ENCODE measurements at regions not wholly inside any gene's neighbourhood (a gene's known extent, or its start where the extent isn't known, plus 50 kb on each side); places are given as distances from the start of the nearest gene placed in this dataset.

GRCh38 chr3:55160241-55160983 lies 232.6 kb upstream of the LRTM1 start:
- Histone ChIP-seq H3K9me3 (no peaks in the 10 kb centered on the region), H3K4me2 (no peak overlapping the region), H3K27ac (no peak overlapping the region), H3K4me1 (no peaks in the 10 kb centered on the region), H3K4me3 (no peak overlapping the region)
- ChIA-PET CTCF (no interaction called here), POLR2A (interaction anchor here (0.5 kb wide), 1 partner anchor 98 kb away, joined by 4 read pairs; no protein-coding TSS in a partner anchor)
- ATAC-seq (no peak), FAIRE-seq (no peak), DNase-seq (ENCODE audit: low read depth in 1 of 2, low spot score in 1 of 2) (peak in 1 of 2 experiments; percentile 1)
- TF ChIP-seq EHMT2 (IDR thresholded peaks at IDR 0.05; ENCODE audit: low read depth) (no peak), HEYL (CRISPR knock-in tag; IDR thresholded peaks at IDR 0.05) (no peak), ZNF302 (CRISPR knock-in tag; IDR thresholded peaks at IDR 0.05) (no peak), HOXB5 (CRISPR knock-in tag; IDR thresholded peaks at IDR 0.05) (no peak), RFX5 (IDR thresholded peaks at IDR 0.05) (no peak), HOXB13 (CRISPR knock-in tag; IDR thresholded peaks at IDR 0.05; ENCODE audit: low read depth) (no peak), HOXA7 (CRISPR knock-in tag; IDR thresholded peaks at IDR 0.05) (no peak), JUN (IDR thresholded peaks at IDR 0.05) (no peak), NPAS2 (CRISPR knock-in tag; IDR thresholded peaks at IDR 0.05; ENCODE audit: borderline replicate concordance) (no peak), MAFK (IDR thresholded peaks at IDR 0.05; ENCODE audit: partially characterized antibody) (no peak), PHF8 (IDR thresholded peaks at IDR 0.05; ENCODE audit: borderline replicate concordance, low read depth) (no peak), CHD4 (IDR thresholded peaks at IDR 0.05; ENCODE audit: borderline replicate concordance) (no peak), ZSCAN20 (CRISPR knock-in tag; IDR thresholded peaks at IDR 0.05) (no peak), HMGXB4 (CRISPR knock-in tag; IDR thresholded peaks at IDR 0.05; ENCODE audit: borderline replicate concordance) (no peak), ESRRA (IDR thresholded peaks at IDR 0.05; ENCODE audit: borderline replicate concordance, low read length) (no peak)
- TF ChIP-seq, protein P1, sequence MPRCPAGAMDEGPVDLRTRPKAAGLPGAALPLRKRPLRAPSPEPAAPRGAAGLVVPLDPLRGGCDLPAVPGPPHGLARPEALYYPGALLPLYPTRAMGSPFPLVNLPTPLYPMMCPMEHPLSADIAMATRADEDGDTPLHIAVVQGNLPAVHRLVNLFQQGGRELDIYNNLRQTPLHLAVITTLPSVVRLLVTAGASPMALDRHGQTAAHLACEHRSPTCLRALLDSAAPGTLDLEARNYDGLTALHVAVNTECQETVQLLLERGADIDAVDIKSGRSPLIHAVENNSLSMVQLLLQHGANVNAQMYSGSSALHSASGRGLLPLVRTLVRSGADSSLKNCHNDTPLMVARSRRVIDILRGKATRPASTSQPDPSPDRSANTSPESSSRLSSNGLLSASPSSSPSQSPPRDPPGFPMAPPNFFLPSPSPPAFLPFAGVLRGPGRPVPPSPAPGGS (IDR thresholded peaks at IDR 0.05) = no peak
- TF ChIP-seq, protein P2, sequence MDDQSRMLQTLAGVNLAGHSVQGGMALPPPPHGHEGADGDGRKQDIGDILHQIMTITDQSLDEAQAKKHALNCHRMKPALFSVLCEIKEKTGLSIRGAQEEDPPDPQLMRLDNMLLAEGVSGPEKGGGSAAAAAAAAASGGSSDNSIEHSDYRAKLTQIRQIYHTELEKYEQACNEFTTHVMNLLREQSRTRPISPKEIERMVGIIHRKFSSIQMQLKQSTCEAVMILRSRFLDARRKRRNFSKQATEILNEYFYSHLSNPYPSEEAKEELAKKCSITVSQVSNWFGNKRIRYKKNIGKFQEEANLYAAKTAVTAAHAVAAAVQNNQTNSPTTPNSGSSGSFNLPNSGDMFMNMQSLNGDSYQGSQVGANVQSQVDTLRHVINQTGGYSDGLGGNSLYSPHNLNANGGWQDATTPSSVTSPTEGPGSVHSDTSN (IDR thresholded peaks at IDR 0.05) = no peak
- WGBS (ENCODE audit: missing lambda C conversion rate) = 9% methylated on average over 1 of the region's 12 CpGs

DNA sequence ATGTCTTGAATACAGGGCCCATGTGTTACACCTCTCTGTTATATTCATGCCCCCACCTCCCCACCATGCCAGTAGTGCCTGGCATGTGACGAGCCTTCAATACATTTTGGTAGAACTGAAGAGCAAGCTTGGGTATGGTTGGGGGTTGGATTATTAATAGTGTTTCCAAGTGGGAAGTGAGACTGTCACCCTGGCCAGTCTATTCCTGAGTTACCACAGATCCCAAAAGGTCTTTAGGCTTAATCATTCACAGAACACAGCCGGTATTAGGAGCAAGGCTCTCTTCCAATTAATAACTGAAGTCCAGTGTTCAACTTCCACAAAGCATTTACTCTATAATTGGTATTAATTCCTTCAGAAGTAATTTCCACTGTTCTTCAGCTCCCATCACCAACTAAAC lies 231.9 kb upstream of the LRTM1 start:
- H3K27ac ChIP-seq = no peak overlapping the region
- no peak overlapping the region for H3K4me3 ChIP-seq
- FAIRE-seq = no peak
- no peak for DNase-seq (ENCODE audit: low read depth in 1 of 2, low spot score in 1 of 2)
- no peak overlapping the region for H3K4me2 ChIP-seq
- TF ChIP-seq HDAC2 (IDR thresholded peaks at IDR 0.05) (no peak), MAX (IDR thresholded peaks at IDR 0.05) (no peak), CHD2 (IDR thresholded peaks at IDR 0.05; ENCODE audit: low read length, partially characterized antibody) (no peak), EHMT2 (IDR thresholded peaks at IDR 0.05; ENCODE audit: low read depth) (no peak), NFE2L2 (conservative IDR thresholded peaks at IDR 0.05; ENCODE audit: low read length) (no peak), KDM5A (IDR thresholded peaks at IDR 0.05) (no peak), ESRRA (IDR thresholded peaks at IDR 0.05; ENCODE audit: borderline replicate concordance, low read length) (no peak), KDM1A (IDR thresholded peaks at IDR 0.05; ENCODE audit: low read depth) (no peak), FOSB (CRISPR knock-in tag; IDR thresholded peaks at IDR 0.05) (no peak), GATA3 (IDR thresholded peaks at IDR 0.05; ENCODE audit: borderline replicate concordance) (no peak)
- no peaks in the 10 kb centered on the region for H3K9me3 ChIP-seq
- ATAC-seq = no peak
- H3K4me1 ChIP-seq = no peaks in the 10 kb centered on the region
- POLR2A ChIA-PET = no interaction called here
- 0% methylated on average over 2 of the region's 2 CpGs for WGBS (ENCODE audit: missing lambda C conversion rate)
- CTCF ChIA-PET = no interaction called here
